GM12892 (cell line): ENCODE measurements at regions not wholly inside any gene's neighbourhood (a gene's known extent, or its start where the extent isn't known, plus 50 kb on each side); places are given as distances from the start of the nearest gene placed in this dataset.

Experiments used
- POLR2A ChIP-seq: IDR thresholded peaks from 2 replicates; pipeline ENCODE4 v1.6.1; 2011; ENCODE audit warnings: low read depth, low read length, control low read depth
- POLR2AphosphoS5 ChIP-seq: IDR thresholded peaks from 2 replicates; pipeline ENCODE4 v1.6.1; 2011; ENCODE audit warnings: low read depth, low read length, control low read depth

GRCh38 chr11:97832451-97832850 lies 1188.3 kb upstream of the CNTN5 start:
- TF ChIP-seq POLR2A (no peak), POLR2AphosphoS5 (no peak)
